ENCODE measurements at regions not wholly inside any gene's neighbourhood (a gene's known extent, or its start where the extent isn't known, plus 50 kb on each side); places are given as distances from the start of the nearest gene placed in this dataset.
"Not testable (repeated sequence)": the region's sequence is repeated elsewhere in the genome, so short reads cannot be mapped to it uniquely, and the experiment has no call there.

- no peak for DNase-seq (ENCODE audit: low read depth)
Measured at GRCh38 chrX:150052226-150052625, 113.9 kb upstream of the EOLA2 start.

GRCh38 chrX:150058728-150059127 is 120.4 kb upstream of the EOLA2 start:
- no peak for DNase-seq (ENCODE audit: low read depth)

GRCh38 chrX:150060406-150060805 is 122.1 kb upstream of the EOLA2 start:
- peak; percentile 77 for DNase-seq (ENCODE audit: low read depth)

- peak; percentile 93 for DNase-seq (ENCODE audit: low read depth)
Measured at GRCh38 chrX:150062292-150063137, 124.2 kb upstream of the EOLA2 start.

- no peak for DNase-seq (ENCODE audit: low read depth)
Measured at GRCh38 chrX:150063138-150063518, 124.8 kb upstream of the EOLA2 start.

- DNase-seq (ENCODE audit: low read depth), result no peak
Measured at GRCh38 chrX:150063674-150064073, 125.4 kb upstream of the EOLA2 start.

GRCh38 chrX:150074175-150074574 is 135.9 kb upstream of the EOLA2 start:
- DNase-seq (ENCODE audit: low read depth), result peak; percentile 44

- peak; percentile 22 for DNase-seq (ENCODE audit: low read depth)
Measured at GRCh38 chrX:150080497-150080896, 142.2 kb upstream of the EOLA2 start.

- peak; percentile 41 for DNase-seq (ENCODE audit: low read depth)
Measured at GRCh38 chrX:150081076-150081475, 142.8 kb upstream of the EOLA2 start.

- peak; percentile 88 for DNase-seq (ENCODE audit: low read depth)
Measured at GRCh38 chrX:150084496-150085229, 146.4 kb upstream of the EOLA2 start.

GRCh38 chrX:150085881-150086280 is 147.6 kb upstream of the EOLA2 start:
- DNase-seq (ENCODE audit: low read depth), result peak; percentile 55

- DNase-seq (ENCODE audit: low read depth), result no peak
Measured at GRCh38 chrX:150086371-150086770, 148.1 kb upstream of the EOLA2 start.

GRCh38 chrX:150087612-150088011 is 149.3 kb upstream of the EOLA2 start:
- no peak for DNase-seq (ENCODE audit: low read depth)

- DNase-seq (ENCODE audit: low read depth), result no peak
Measured at GRCh38 chrX:150088042-150088441, 149.8 kb upstream of the EOLA2 start.

GRCh38 chrX:150088766-150089518 is 150.7 kb upstream of the EOLA2 start:
- DNase-seq (ENCODE audit: low read depth), result no peak

GRCh38 chrX:150091300-150091699 is 153.0 kb upstream of the EOLA2 start:
- DNase-seq (ENCODE audit: low read depth), result not testable (repeated sequence)

GRCh38 chrX:150092549-150092948 is 154.3 kb upstream of the EOLA2 start:
- no peak for DNase-seq (ENCODE audit: low read depth)

GRCh38 chrX:150094375-150094774 is 156.1 kb upstream of the EOLA2 start:
- no peak for DNase-seq (ENCODE audit: low read depth)

GRCh38 chrX:150094996-150095395 is 156.7 kb upstream of the EOLA2 start:
- peak; percentile 56 for DNase-seq (ENCODE audit: low read depth)

GRCh38 chrX:150099316-150099715 is 161.0 kb upstream of the EOLA2 start:
- no peak for DNase-seq (ENCODE audit: low read depth)

- peak; percentile 70 for DNase-seq (ENCODE audit: low read depth)
Measured at GRCh38 chrX:150100261-150100660, 162.0 kb upstream of the EOLA2 start.

GRCh38 chrX:150118476-150118875 is 180.2 kb upstream of the EOLA2 start:
- no peak for DNase-seq (ENCODE audit: low read depth)

GRCh38 chrX:150119323-150119722 is 181.0 kb upstream of the EOLA2 start:
- no peak for DNase-seq (ENCODE audit: low read depth)

Data from EH (cell line).